NCI-H1417 (cell line): ENCODE measurements at regions not wholly inside any gene's neighbourhood (a gene's known extent, or its start where the extent isn't known, plus 50 kb on each side); places are given as distances from the start of the nearest gene placed in this dataset.

Source experiments
- DNase-seq, 3 experiments: peaks; one replicate each; lab custom pipeline; 2025; lab: John Stamatoyannopoulos, UW

GRCh38 chr4:124322234-124323065, 390.1 kb downstream of the ANKRD50 start:
- DNase-seq: peak in 2 of 3 experiments; percentile 30 to 67

DNA sequence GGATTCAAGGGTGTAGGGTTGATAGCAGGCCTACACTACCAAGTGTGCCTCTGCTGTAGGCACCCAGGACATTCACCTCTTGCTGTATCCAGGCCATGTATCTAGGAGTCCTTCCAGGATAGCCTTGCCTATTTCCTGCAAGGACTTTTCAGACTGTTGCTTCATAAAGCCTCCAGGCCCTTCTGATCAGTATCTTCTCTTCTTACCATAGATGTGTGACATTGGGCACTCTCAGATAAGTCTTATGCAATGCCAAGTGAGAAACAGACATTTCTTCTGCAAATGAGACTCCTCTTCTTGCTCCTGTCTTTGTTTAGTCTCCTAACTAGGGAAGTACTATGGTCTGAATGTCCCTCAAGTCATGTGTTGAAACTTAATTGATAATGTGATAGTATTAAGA, 386.8 kb downstream of the ANKRD50 start:
- no peak for DNase-seq

DNA sequence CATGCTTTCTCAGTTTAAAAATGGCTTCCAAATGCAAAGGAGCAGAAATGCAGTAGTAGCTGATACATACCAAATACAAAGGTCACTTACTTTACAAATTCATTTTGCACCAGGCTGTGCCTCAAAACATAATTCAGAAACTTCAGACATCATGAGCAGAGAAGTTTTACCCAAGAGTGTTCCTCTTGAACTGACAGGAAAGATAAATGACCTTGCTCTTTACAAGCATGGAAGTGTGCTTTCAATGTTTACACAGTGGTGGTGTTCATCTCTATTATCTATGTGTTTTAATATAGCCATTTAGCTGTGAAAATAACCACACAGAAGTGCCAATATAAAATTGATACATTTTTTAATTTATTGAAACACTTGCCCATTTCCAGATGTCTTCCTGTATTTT, 383.4 kb downstream of the ANKRD50 start:
- peak; percentile 19 to 65 (median 27) for DNase-seq

- DNase-seq: no peak
Measured at GRCh38 chr4:124330045-124330444, 382.5 kb downstream of the ANKRD50 start.

DNA sequence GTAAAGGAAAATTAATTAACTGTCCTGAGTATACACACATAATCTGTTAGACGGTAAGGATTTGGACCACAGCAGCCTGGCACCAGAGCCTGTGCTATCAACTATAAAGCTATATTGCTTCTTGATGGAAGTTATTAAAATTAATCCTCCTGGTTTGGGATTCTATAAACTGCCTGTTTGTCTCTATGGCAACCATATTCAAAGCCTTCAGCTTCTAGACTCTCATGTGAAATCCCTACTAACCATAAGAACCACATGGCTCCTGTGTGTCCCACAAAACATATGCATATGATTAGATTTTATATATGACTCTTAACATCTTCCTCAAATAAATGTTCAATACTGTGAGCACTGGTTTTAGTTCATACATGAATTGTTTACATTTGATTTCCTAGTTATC, 380.8 kb downstream of the ANKRD50 start:
- DNase-seq: no peak

GRCh38 chr4:124333466-124333865, 379.1 kb downstream of the ANKRD50 start:
- DNase-seq: no peak

DNA sequence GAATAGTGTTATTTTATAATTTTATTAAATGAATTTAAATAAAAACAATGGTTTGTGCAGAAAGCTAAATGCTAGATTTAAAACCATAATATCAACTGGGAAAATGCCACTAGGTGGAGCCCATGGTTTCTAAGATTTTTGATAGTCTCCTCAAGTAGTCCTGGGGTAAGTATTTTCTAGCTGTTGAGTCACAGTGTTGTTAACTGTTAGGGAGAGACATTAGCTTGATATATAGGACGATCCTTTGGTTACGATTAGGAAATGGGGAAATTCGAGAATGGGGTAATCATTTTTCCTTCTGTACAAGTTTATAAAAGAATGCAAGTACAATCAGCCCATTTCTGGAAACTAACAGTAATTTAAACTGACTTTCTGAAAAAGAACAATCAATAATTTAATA, 378.4 kb downstream of the ANKRD50 start:
- DNase-seq: peak; percentile 4 to 73 (median 28)

- DNase-seq: peak in 1 of 3 experiments; percentile 11
Measured at GRCh38 chr4:124337874-124338273, 374.7 kb downstream of the ANKRD50 start.

- no peak for DNase-seq
Measured at GRCh38 chr4:124343661-124344171, 368.8 kb downstream of the ANKRD50 start.

DNA sequence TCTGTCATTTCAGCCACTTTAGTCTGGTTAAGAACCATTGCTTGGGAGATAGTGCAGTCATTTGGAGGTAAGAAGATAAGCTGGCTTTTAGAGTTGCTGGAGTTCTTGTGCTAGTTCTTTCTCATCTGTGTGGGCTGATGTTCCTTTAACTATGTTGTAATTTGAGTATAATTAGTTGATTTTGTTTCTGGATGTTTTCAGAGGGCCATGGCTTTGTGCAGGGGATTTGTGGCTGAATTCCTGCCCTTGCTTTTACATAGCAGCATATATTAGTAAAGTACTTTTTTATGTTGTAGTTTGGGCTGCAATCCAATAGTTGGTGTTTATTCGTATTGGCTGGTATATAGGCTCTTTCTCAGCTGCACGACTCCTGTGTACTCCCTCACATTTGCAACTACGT, 339.6 kb downstream of the ANKRD50 start:
- no peak for DNase-seq

- DNase-seq: no peak
Measured at GRCh38 chr4:124386163-124386562, 326.4 kb downstream of the ANKRD50 start.

- DNase-seq: no peak
Measured at GRCh38 chr4:124386648-124387047, 325.9 kb downstream of the ANKRD50 start.

DNA sequence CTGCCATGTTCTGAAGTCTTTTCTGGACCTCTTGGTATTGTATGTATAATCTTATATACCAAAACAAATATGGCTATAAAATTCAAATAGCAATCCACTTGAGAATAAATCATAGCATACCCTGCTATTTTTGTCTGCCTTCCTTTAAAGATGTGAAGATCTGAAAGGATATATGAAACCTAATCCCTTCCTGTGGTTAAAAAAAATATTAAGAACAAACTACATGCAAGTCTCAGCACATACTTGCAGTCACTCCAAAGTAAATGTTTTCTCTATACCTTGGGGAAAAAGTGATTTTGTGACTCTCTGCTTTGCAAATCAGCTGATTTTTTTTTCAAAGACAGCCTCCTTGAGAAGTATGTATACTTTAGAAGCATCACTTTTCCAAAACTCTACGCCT, 322.9 kb downstream of the ANKRD50 start:
- no peak for DNase-seq

DNA sequence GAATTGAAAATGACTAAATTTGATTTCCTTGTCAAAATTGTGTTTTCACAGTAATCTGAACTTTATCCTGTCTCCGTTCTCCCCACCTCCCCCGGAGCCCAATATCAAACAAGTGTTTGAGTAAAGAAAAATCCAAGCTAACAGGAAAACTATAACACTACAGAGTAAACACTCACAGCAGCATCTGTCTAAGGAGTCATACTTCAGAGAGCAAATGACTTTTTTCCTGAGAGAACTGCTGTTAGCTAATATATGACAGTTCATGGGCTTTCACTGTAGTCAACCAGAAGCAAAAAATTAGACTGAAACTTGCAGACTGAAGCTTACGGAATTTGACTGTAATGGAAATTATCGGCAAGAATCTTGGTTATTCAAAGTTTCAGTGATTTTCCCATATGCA, 321.7 kb downstream of the ANKRD50 start:
- peak in 1 of 3 experiments; percentile 27 for DNase-seq

DNA sequence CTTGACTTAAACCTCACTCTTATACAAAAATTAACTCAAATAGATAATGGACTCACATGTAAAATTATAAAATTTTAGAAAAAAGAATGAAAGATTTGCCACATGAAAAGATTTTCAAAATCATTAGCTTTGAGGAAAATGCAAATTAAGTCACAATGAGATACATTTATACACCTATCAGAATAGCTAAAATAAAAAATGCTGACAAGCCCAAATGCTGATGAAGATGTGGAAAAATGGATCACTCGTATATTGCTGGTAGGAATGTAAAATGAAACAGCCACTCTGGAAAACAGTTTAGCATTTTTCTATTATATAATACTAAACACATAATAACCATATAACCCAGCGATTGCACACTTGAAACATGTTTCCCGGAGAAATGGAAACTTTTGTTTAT, 316.2 kb downstream of the ANKRD50 start:
- no peak for DNase-seq

GRCh38 chr4:124401606-124402005, 310.9 kb downstream of the ANKRD50 start:
- DNase-seq: no peak

DNA sequence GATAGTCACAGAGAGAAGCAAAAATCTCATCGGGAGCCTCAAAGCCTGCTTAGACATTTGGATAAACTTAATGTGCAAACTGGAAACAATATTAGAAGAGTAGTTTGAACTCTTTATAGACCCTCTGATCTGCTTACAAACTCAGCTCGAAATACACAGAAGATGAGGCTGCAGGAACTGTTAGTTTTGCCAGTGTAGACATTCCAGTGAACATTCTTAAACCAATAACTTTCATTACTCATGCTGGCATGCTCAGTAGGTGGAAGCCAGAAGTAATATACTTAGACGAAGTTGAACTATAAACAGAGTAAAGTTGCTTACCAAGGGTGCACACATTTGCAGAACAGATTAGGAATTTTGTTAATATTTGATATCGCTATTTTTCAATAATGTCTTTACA, 303.5 kb downstream of the ANKRD50 start:
- DNase-seq: no peak

- no peak for DNase-seq
Measured at GRCh38 chr4:124414276-124415040, 298.1 kb downstream of the ANKRD50 start.

DNA sequence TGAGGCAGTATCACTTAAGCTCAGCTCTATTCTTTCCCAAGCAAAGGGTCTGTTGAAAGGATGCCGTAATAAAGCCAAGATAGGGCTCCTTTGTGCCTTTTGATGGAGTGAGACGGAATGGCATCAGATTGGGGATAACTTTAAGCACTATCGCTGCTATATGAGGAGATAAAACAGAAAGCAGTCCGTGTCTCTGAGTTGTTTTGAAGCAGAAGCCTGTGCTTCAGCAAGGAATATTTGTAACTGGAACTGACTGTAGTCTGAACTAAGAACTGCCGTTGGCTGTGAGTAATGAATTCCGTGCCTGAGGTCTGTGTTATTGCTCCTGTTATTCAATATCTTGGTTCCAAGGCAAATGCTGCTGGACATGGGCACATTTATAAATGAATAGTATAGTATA, 297.4 kb downstream of the ANKRD50 start:
- DNase-seq: no peak

GRCh38 chr4:124417371-124417770, 295.2 kb downstream of the ANKRD50 start:
- DNase-seq: no peak

GRCh38 chr4:124420166-124420695, 292.3 kb downstream of the ANKRD50 start:
- DNase-seq: no peak

DNA sequence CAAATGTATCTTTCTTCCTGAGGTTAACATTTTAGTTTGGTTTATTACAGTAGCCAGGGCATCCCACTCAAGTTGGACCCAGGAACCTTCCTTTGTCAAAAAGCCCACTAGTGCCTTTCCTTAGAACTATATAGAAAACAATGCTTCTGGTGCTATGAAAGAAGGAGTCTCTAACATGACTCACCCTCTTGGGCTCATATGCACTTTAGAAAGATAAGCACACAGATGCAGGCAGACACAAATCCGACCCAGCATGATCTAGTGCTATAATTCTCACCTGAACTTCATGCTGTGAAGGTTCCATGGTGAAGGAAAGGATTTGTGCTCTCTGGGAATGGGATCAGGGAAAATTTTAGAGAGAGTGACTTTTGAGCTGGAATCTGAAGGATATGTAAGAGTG, 289.4 kb downstream of the ANKRD50 start:
- DNase-seq: no peak

- no peak for DNase-seq
Measured at GRCh38 chr4:124426279-124426678, 286.3 kb downstream of the ANKRD50 start.
